Right lobe of liver (tissue), 6 donors: ENCODE measurements at regions not wholly inside any gene's neighbourhood (a gene's known extent, or its start where the extent isn't known, plus 50 kb on each side); places are given as distances from the start of the nearest gene placed in this dataset.

Experiments
- ATAC-seq, 4 donors: fragments of 200-7000 bp; cut with Tn5 transposase; one replicate each; pipeline ENCODE4 v1.9.1; 2020; ENCODE audit warnings: mild to moderate bottlenecking in 4 of 4, moderate library complexity in 4 of 4
- DNase-seq, 3 donors: peaks; one replicate each; pipeline ENCODE4 v3.0.0-alpha.2; 2020
- H3K27ac ChIP-seq, 3 donors: fragments of 200-600 bp; one replicate each; pipeline ENCODE4 v1.8.0; 2022
- H3K27me3 ChIP-seq, 2 donors: fragments of 200-600 bp; one replicate each; pipeline ENCODE4 v1.8.0; 2022
- H3K36me3 ChIP-seq, 4 donors: fragments of 200-600 bp; sonication (generic) in 1 of 4; one replicate each; pipeline versions ENCODE4 v1.5.1 to v1.8.0; 2017 to 2022; ENCODE audit warnings: control low read depth in 1 of 4
- H3K4me1 ChIP-seq, 4 donors: fragments of 200-600 bp; sonication (generic) in 1 of 4; one replicate each; pipeline versions ENCODE4 v1.5.1 to v1.8.0; 2017 to 2022; ENCODE audit warnings: control low read depth in 1 of 4
- H3K4me3 ChIP-seq, 3 donors: fragments of 200-600 bp; one replicate each; pipeline ENCODE4 v1.8.0; 2022
- H3K9me3 ChIP-seq, 4 donors: fragments of 200-600 bp; sonication (generic) in 1 of 4; one replicate each; pipeline versions ENCODE4 v1.5.1 to v1.8.0; 2017 to 2022; ENCODE audit warnings: control low read depth in 1 of 4
- CTCF ChIP-seq, 4 donors: fragments of 200-600 bp in 3 of 4; fragments of 450-650 bp in 1 of 4; IDR thresholded peaks; one replicate each; pipeline versions ENCODE4 v1.5.1 to v1.8.0; 2016 to 2022; ENCODE audit warnings: antibody characterized with exemption in 4 of 4, mild to moderate bottlenecking in 2 of 4
- POLR2A ChIP-seq: fragments of 450-650 bp; IDR thresholded peaks from one replicate; pipeline ENCODE4 v1.6.1; 2017; ENCODE audit warnings: antibody characterized with exemption, mild to moderate bottlenecking
- WGBS: methylation state at CpG from one replicate; pipeline ENCODE4 v1.1.6; 2018; ENCODE audit warnings: low coverage, low lambda C conversion rate; ENCODE audit not compliant: insufficient coverage; ENCODE audit errors: missing lambda C conversion rate; 5-methylcytosine and 5-hydroxymethylcytosine counted together
- intact Hi-C, 2 donors: fragments of 100-400 bp; cut with DNase I; formaldehyde crosslinking; loops; one replicate each; pipeline versions ENCODE4 v1.11.2 to v1.14.1; 2022
- donor health status: DM: no; HTN: yes; CAD: no.
- donor health status: DM: no; HTN: no; CAD: no.
- donor health status: DM: no; HTN: no; CAD: no.
- donor health status: DM: no; HTN: yes; CAD: no.
- donor health status: DM: no; HTN: yes; CAD: no.

- intact Hi-C loops, result no loop called here
- 82% methylated on average over 3 of the region's 6 CpGs for WGBS
These were observed 106.1 kb upstream of the EPB41L4A start for GRCh38 chr5:112525217-112525616.

GRCh38 chr5:112528928-112529327 lies 109.9 kb upstream of the EPB41L4A start:
- ATAC-seq (no peak), DNase-seq (no peak)
- Histone ChIP-seq H3K4me3 (no peak overlapping the region), H3K27me3 (no peaks in the 10 kb centered on the region), H3K27ac (no peak overlapping the region), H3K4me1 (no peaks in the 10 kb centered on the region), H3K36me3 (no peaks in the 10 kb centered on the region), H3K9me3 (no peaks in the 10 kb centered on the region)
- intact Hi-C loops, result no loop called here
- TF ChIP-seq CTCF (IDR thresholded peaks at IDR 0.05) (no peak), POLR2A (no peak)
- WGBS, result 78% methylated on average over 3 of the region's 5 CpGs

More at GRCh38 chr5:112525217-112525616, 106.1 kb upstream of the EPB41L4A start:
- Histone ChIP-seq H3K27ac (no peak overlapping the region), H3K9me3 (no peaks in the 10 kb centered on the region), H3K4me1 (no peaks in the 10 kb centered on the region), H3K4me3 (no peak overlapping the region), H3K27me3 (no peaks in the 10 kb centered on the region), H3K36me3 (no peaks in the 10 kb centered on the region)
- ATAC-seq (no peak), DNase-seq (no peak)
- no peak for TF ChIP-seq CTCF (IDR thresholded peaks at IDR 0.05)
- TF ChIP-seq POLR2A, result no peak

GRCh38 chr5:112529525-112529924 lies 110.4 kb upstream of the EPB41L4A start:
- Histone ChIP-seq H3K36me3 (no peaks in the 10 kb centered on the region), H3K27ac (no peak overlapping the region), H3K27me3 (no peaks in the 10 kb centered on the region), H3K9me3 (no peaks in the 10 kb centered on the region), H3K4me1 (no peaks in the 10 kb centered on the region), H3K4me3 (no peak overlapping the region)
- 40% methylated on average over 5 of the region's 5 CpGs for WGBS
- TF ChIP-seq POLR2A, result no peak
- peak in 3 of 4 donors; percentile 41 to 49 (median 46) for TF ChIP-seq CTCF (IDR thresholded peaks at IDR 0.05)
- ATAC-seq, result no peak
- no peak for DNase-seq
- intact Hi-C loops, result no loop called here

- no peak for TF ChIP-seq POLR2A
- no peak for TF ChIP-seq CTCF (IDR thresholded peaks at IDR 0.05)
- H3K27ac ChIP-seq, result no peak overlapping the region
- ATAC-seq (no peak), DNase-seq (no peak)
- no peaks in the 10 kb centered on the region for H3K4me1 ChIP-seq
- H3K36me3 ChIP-seq, result no peaks in the 10 kb centered on the region
- 64% methylated on average over 3 of the region's 5 CpGs for WGBS
- intact Hi-C loops, result no loop called here
- H3K27me3 ChIP-seq, result no peaks in the 10 kb centered on the region
- no peaks in the 10 kb centered on the region for H3K9me3 ChIP-seq
- H3K4me3 ChIP-seq, result no peak overlapping the region
These were observed 113.7 kb upstream of the EPB41L4A start for GRCh38 chr5:112532654-112533360.
